H9 (cell line): ENCODE measurements at regions not wholly inside any gene's neighbourhood (a gene's known extent, or its start where the extent isn't known, plus 50 kb on each side); places are given as distances from the start of the nearest gene placed in this dataset.

Experiments
- DNase-seq: peaks from one replicate; pipeline ENCODE4 v3.0.0-alpha.2; 2017
- H2AFZ ChIP-seq: one replicate; pipeline ENCODE4 v1.6.1; 2013; ENCODE audit warnings: mild to moderate bottlenecking, low read length, control low read depth, moderate library complexity
- H2AK5ac ChIP-seq: 2 replicates; pipeline ENCODE4 v1.6.1; 2013; ENCODE audit warnings: low read length, control low read depth, mixed read lengths; ENCODE audit not compliant: insufficient read length
- H2BK120ac ChIP-seq: one replicate; pipeline ENCODE4 v1.6.1; 2013; ENCODE audit warnings: low read depth, mild to moderate bottlenecking, low read length, control low read depth, inconsistent platforms; ENCODE audit not compliant: poor library complexity, severe bottlenecking
- H2BK12ac ChIP-seq: 2 replicates; pipeline ENCODE4 v1.6.1; 2013; ENCODE audit warnings: low read length, control low read depth, mixed read lengths, low read depth; ENCODE audit not compliant: insufficient read length
- H2BK15ac ChIP-seq: 2 replicates; pipeline ENCODE4 v1.6.1; 2013; ENCODE audit warnings: low read depth, low read length, control low read depth
- H2BK20ac ChIP-seq: one replicate; pipeline ENCODE4 v1.6.1; 2013; ENCODE audit warnings: low read depth, mild to moderate bottlenecking, low read length, control low read depth, inconsistent platforms; ENCODE audit not compliant: poor library complexity, severe bottlenecking
- H2BK5ac ChIP-seq: 2 replicates; pipeline ENCODE4 v1.6.1; 2013; ENCODE audit warnings: low read length, control low read depth, mixed read lengths; ENCODE audit not compliant: insufficient read length
- H3K14ac ChIP-seq: 2 replicates; pipeline ENCODE4 v1.6.1; 2013; ENCODE audit warnings: low read length, control low read depth; ENCODE audit not compliant: insufficient read depth
- H3K18ac ChIP-seq: 2 replicates; pipeline ENCODE4 v1.6.1; 2013; ENCODE audit warnings: low read depth, mild to moderate bottlenecking, mixed read lengths, low read length, control low read depth; ENCODE audit not compliant: insufficient read length
- H3K23ac ChIP-seq: 2 replicates; pipeline ENCODE4 v1.6.1; 2013; ENCODE audit warnings: low read length, control low read depth, mixed read lengths, low read depth; ENCODE audit not compliant: insufficient read length
- H3K23me2 ChIP-seq: 2 replicates; pipeline ENCODE4 v1.6.1; 2013; ENCODE audit warnings: low read depth, mild to moderate bottlenecking, mixed read lengths, low read length, control low read depth; ENCODE audit not compliant: insufficient read length, poor library complexity, severe bottlenecking
- H3K27ac ChIP-seq: 2 replicates; pipeline ENCODE4 v1.5.1; 2013; ENCODE audit warnings: low read length, control low read depth, mixed read lengths, low read depth; ENCODE audit not compliant: insufficient read length
- H3K27me3 ChIP-seq: 2 replicates; pipeline ENCODE4 v1.6.1; 2013; ENCODE audit warnings: low read length, control low read depth, inconsistent platforms; ENCODE audit not compliant: insufficient read depth
- H3K4ac ChIP-seq: 2 replicates; pipeline ENCODE4 v1.6.1; 2013; ENCODE audit warnings: low read depth, mild to moderate bottlenecking, control low read depth, inconsistent platforms, low read length, moderate library complexity
- H3K4me1 ChIP-seq: 2 replicates; pipeline ENCODE4 v1.6.1; 2013; ENCODE audit warnings: low read length, control low read depth, inconsistent platforms; ENCODE audit not compliant: insufficient read depth
- H3K4me2 ChIP-seq: 2 replicates; pipeline ENCODE4 v1.6.1; 2013; ENCODE audit warnings: low read length, control low read depth, mixed read lengths; ENCODE audit not compliant: insufficient read length, insufficient read depth
- H3K56ac ChIP-seq: 2 replicates; pipeline ENCODE4 v1.6.1; 2013; ENCODE audit warnings: low read depth, mild to moderate bottlenecking, mixed read lengths, low read length, control low read depth; ENCODE audit not compliant: insufficient read length
- H3K79me1 ChIP-seq: 2 replicates; pipeline ENCODE4 v1.6.1; 2013; ENCODE audit warnings: low read depth, mild to moderate bottlenecking, moderate library complexity, low read length, control low read depth, inconsistent platforms; ENCODE audit not compliant: insufficient read depth, poor library complexity, severe bottlenecking
- H3K79me2 ChIP-seq: 2 replicates; pipeline ENCODE4 v1.6.1; 2013; ENCODE audit warnings: low read length, control low read depth, inconsistent platforms; ENCODE audit not compliant: insufficient read depth
- H3K9ac ChIP-seq: 2 replicates; pipeline ENCODE4 v1.6.1; 2013; ENCODE audit warnings: low read length, control low read depth, mixed read lengths; ENCODE audit not compliant: insufficient read length; ENCODE audit errors: extremely low read depth
- H3K9me3 ChIP-seq: one replicate; pipeline ENCODE4 v1.6.1; 2013; ENCODE audit warnings: low read depth, low read length, inconsistent platforms; ENCODE audit not compliant: control insufficient read depth
- H3T11ph ChIP-seq: one replicate; pipeline ENCODE4 v1.6.1; 2013; ENCODE audit warnings: mild to moderate bottlenecking, low read length, control low read depth, inconsistent platforms
- H4K20me1 ChIP-seq: one replicate; pipeline ENCODE4 v1.6.1; 2013; ENCODE audit not compliant: control insufficient read depth, insufficient read length, insufficient read depth
- H4K5ac ChIP-seq: 2 replicates; pipeline ENCODE4 v1.6.1; 2013; ENCODE audit warnings: low read depth, mild to moderate bottlenecking, mixed read lengths, low read length, control low read depth; ENCODE audit not compliant: insufficient read length
- H4K8ac ChIP-seq: replicated peaks from 2 replicates; pipeline ENCODE4 v1.6.1; 2013; ENCODE audit warnings: low read length, control low read depth, mixed read lengths, low read depth; ENCODE audit not compliant: insufficient read length
- H4K91ac ChIP-seq: 2 replicates; pipeline ENCODE4 v1.6.1; 2013; ENCODE audit warnings: low read depth, mild to moderate bottlenecking, moderate library complexity, mixed read lengths, low read length, control low read depth; ENCODE audit not compliant: insufficient read length
- H3K27ac Mint-ChIP-seq, 3 experiments: 2 replicates in 2 of 3; 3 replicates in 1 of 3; pipeline ENCODE4 v1.8.0; 2020 to 2021; ENCODE audit warnings: mixed read lengths in 3 of 3, mild to moderate bottlenecking in 1 of 3, moderate library complexity in 1 of 3
- H3K27me3 Mint-ChIP-seq: 2 replicates; pipeline ENCODE4 v1.8.0; 2021; ENCODE audit warnings: low read depth, mild to moderate bottlenecking, moderate library complexity, mixed read lengths
- H3K36me3 Mint-ChIP-seq, 3 experiments: 2 replicates in 2 of 3; 3 replicates in 1 of 3; pipeline ENCODE4 v1.8.0; 2020 to 2021; ENCODE audit warnings: low read depth in 3 of 3, mixed read lengths in 3 of 3; ENCODE audit not compliant: insufficient read depth in 1 of 3
- H3K4me1 Mint-ChIP-seq, 2 experiments: 2 replicates each; pipeline ENCODE4 v1.8.0; 2020; ENCODE audit warnings: mixed read lengths in 2 of 2
- H3K4me3 Mint-ChIP-seq, 2 experiments: 2 replicates in 1 of 2; 3 replicates in 1 of 2; pipeline ENCODE4 v1.8.0; 2020 to 2021; ENCODE audit warnings: mild to moderate bottlenecking in 2 of 2, mixed read lengths in 2 of 2, moderate library complexity in 1 of 2
- H3K9me3 Mint-ChIP-seq, 2 experiments: 2 replicates in 1 of 2; 3 replicates in 1 of 2; pipeline ENCODE4 v1.8.0; 2020; ENCODE audit warnings: mild to moderate bottlenecking in 2 of 2, mixed read lengths in 2 of 2, moderate library complexity in 1 of 2
- CTCF ChIP-seq: fragments of 200-600 bp; sonication (generic); conservative IDR thresholded peaks from 3 replicates; pipeline ENCODE4 v1.8.0; 2021; ENCODE audit warnings: antibody characterized with exemption, mild to moderate bottlenecking
- WGBS: extraction: QIAGEN DNeasy Blood & Tissue Kit; methylation state at CpG from one replicate; pipeline ENCODE4 v1.1.7; 2013; ENCODE audit warnings: missing lambda C conversion rate, low lambda C conversion rate, mixed read lengths; ENCODE audit not compliant: insufficient read length; ENCODE audit errors: extremely low coverage; 5-methylcytosine and 5-hydroxymethylcytosine counted together

- Histone ChIP-seq H3K14ac (no peak overlapping the region), H3K79me2 (no peaks in the 10 kb centered on the region), H3K56ac (no peak overlapping the region), H3K4ac (no peak overlapping the region), H2BK12ac (no peak overlapping the region), H4K8ac (no peak overlapping the region), H2BK120ac (no peak overlapping the region), H4K20me1 (no peaks in the 10 kb centered on the region), H4K5ac (no peak overlapping the region), H3K23me2 (no peaks in the 10 kb centered on the region), H3K79me1 (no peaks in the 10 kb centered on the region), H2BK15ac (no peak overlapping the region), H2BK5ac (no peak overlapping the region), H3K18ac (no peak overlapping the region), H3T11ph (no peak overlapping the region), H2AFZ (no peak overlapping the region), H4K91ac (no peak overlapping the region), H3K27ac (no peak overlapping the region), H3K9ac (no peak overlapping the region), H3K4me2 (no peak overlapping the region), H3K9me3 (no peaks in the 10 kb centered on the region), H3K27me3 (no peaks in the 10 kb centered on the region), H3K23ac (no peak overlapping the region), H2AK5ac (no peak overlapping the region), H2BK20ac (no peak overlapping the region), H3K4me1 (no peaks in the 10 kb centered on the region)
- Mint-ChIP-seq H3K9me3 (no peaks in the 10 kb centered on the region; a peak in 1 of 5 replicates), H3K4me3 (no peak overlapping the region), H3K27me3 (peaks cover 2% of the 10 kb centered on the region; the same call in 1 of the 2 replicates), H3K27ac (no peak overlapping the region), H3K4me1 (no peaks in the 10 kb centered on the region), H3K36me3 (no peaks in the 10 kb centered on the region)
- DNase-seq: no peak
- WGBS: no CpG with 5 or more reads among the region's 1 CpG
- no peak for TF ChIP-seq CTCF
These were observed 270.8 kb upstream of the ACTBL2 start for GRCh38 chr5:57753446-57753845.
